HG02588 (cell line): ENCODE measurements at regions not wholly inside any gene's neighbourhood (a gene's known extent, or its start where the extent isn't known, plus 50 kb on each side); places are given as distances from the start of the nearest gene placed in this dataset.
"Not testable (repeated sequence)": the region's sequence is repeated elsewhere in the genome, so short reads cannot be mapped to it uniquely, and the experiment has no call there.

Experiments
- ATAC-seq: cut with Tn5 transposase; IDR thresholded peaks from one replicate; pipeline ENCODE4 v1.9.1; 2021; ENCODE audit warnings: mild to moderate bottlenecking, moderate library complexity; ENCODE audit not compliant: unreplicated experiment

GRCh38 chr14:98926146-98926545 lies 345.9 kb downstream of the BCL11B start:
- ATAC-seq = no peak

- ATAC-seq = no peak
Observed at GRCh38 chr14:98926801-98927200, 345.2 kb downstream of the BCL11B start.

GRCh38 chr14:98927986-98928385 lies 344.0 kb downstream of the BCL11B start:
- no peak for ATAC-seq

GRCh38 chr14:98928418-98928817 lies 343.6 kb downstream of the BCL11B start:
- ATAC-seq = no peak

GRCh38 chr14:98931126-98931525 lies 340.9 kb downstream of the BCL11B start:
- ATAC-seq = no peak

GRCh38 chr14:98931911-98932310 lies 340.1 kb downstream of the BCL11B start:
- ATAC-seq = no peak

GRCh38 chr14:98932431-98933325 lies 339.3 kb downstream of the BCL11B start:
- no peak for ATAC-seq

GRCh38 chr14:98934569-98934968 lies 337.4 kb downstream of the BCL11B start:
- ATAC-seq = not testable (repeated sequence)

- ATAC-seq = no peak
Observed at GRCh38 chr14:98935921-98936320, 336.1 kb downstream of the BCL11B start.

- no peak for ATAC-seq
Observed at GRCh38 chr14:98937021-98937420, 335.0 kb downstream of the BCL11B start.

- no peak for ATAC-seq
Observed at GRCh38 chr14:98937712-98938505, 334.1 kb downstream of the BCL11B start.

GRCh38 chr14:98940693-98941437 lies 331.1 kb downstream of the BCL11B start:
- no peak for ATAC-seq

GRCh38 chr14:98941481-98941880 lies 330.5 kb downstream of the BCL11B start:
- no peak for ATAC-seq

- no peak for ATAC-seq
Observed at GRCh38 chr14:98943907-98944306, 328.1 kb downstream of the BCL11B start.

- ATAC-seq = no peak
Observed at GRCh38 chr14:98944989-98945388, 327.0 kb downstream of the BCL11B start.

GRCh38 chr14:98945611-98946570 lies 326.1 kb downstream of the BCL11B start:
- ATAC-seq = no peak

GRCh38 chr14:98946940-98947339 lies 325.1 kb downstream of the BCL11B start:
- no peak for ATAC-seq

GRCh38 chr14:98947911-98948595 lies 323.9 kb downstream of the BCL11B start:
- ATAC-seq = no peak

GRCh38 chr14:98949051-98949450 lies 322.9 kb downstream of the BCL11B start:
- no peak for ATAC-seq
